ENCODE measurements at regions not wholly inside any gene's neighbourhood (a gene's known extent, or its start where the extent isn't known, plus 50 kb on each side); places are given as distances from the start of the nearest gene placed in this dataset.
"Not testable (repeated sequence)": the region's sequence is repeated elsewhere in the genome, so short reads cannot be mapped to it uniquely, and the experiment has no call there.

- no peak for DNase-seq
These were observed 247.5 kb upstream of the RPS23 start for GRCh38 chr5:82525626-82526025.

- no peak for DNase-seq
These were observed 245.5 kb upstream of the RPS23 start for GRCh38 chr5:82523633-82524032.

- no peak for DNase-seq
These were observed 244.7 kb upstream of the RPS23 start for GRCh38 chr5:82522897-82523296.

GRCh38 chr5:82521431-82522051 lies 243.4 kb upstream of the RPS23 start:
- DNase-seq: no peak

- no peak for DNase-seq
These were observed 241.4 kb upstream of the RPS23 start for GRCh38 chr5:82519558-82519957.

GRCh38 chr5:82517544-82518075 lies 239.5 kb upstream of the RPS23 start:
- DNase-seq: no peak

- no peak for DNase-seq
These were observed 235.6 kb upstream of the RPS23 start for GRCh38 chr5:82513738-82514137.

GRCh38 chr5:82512025-82512424 lies 233.9 kb upstream of the RPS23 start:
- no peak for DNase-seq

- DNase-seq: no peak
These were observed 233.0 kb upstream of the RPS23 start for GRCh38 chr5:82511134-82511533.

GRCh38 chr5:82509762-82510161 lies 231.6 kb upstream of the RPS23 start:
- DNase-seq: no peak

GRCh38 chr5:82506390-82506789 lies 228.2 kb upstream of the RPS23 start:
- DNase-seq: not testable (repeated sequence)

GRCh38 chr5:82499725-82500244 lies 221.6 kb upstream of the RPS23 start:
- DNase-seq: no peak

GRCh38 chr5:82497242-82497641 lies 219.1 kb upstream of the RPS23 start:
- no peak for DNase-seq

- no peak for DNase-seq
These were observed 216.8 kb upstream of the RPS23 start for GRCh38 chr5:82494942-82495341.

- DNase-seq: no peak
These were observed 215.1 kb upstream of the RPS23 start for GRCh38 chr5:82493221-82493620.

- DNase-seq: no peak
These were observed 213.2 kb upstream of the RPS23 start for GRCh38 chr5:82491397-82491796.

- no peak for DNase-seq
These were observed 211.5 kb upstream of the RPS23 start for GRCh38 chr5:82489683-82490082.

- no peak for DNase-seq
These were observed 209.0 kb upstream of the RPS23 start for GRCh38 chr5:82487131-82487530.

GRCh38 chr5:82480331-82480730 lies 202.2 kb upstream of the RPS23 start:
- no peak for DNase-seq

GRCh38 chr5:82476155-82476554 lies 198.0 kb upstream of the RPS23 start:
- no peak for DNase-seq

GRCh38 chr5:82473262-82473661 lies 195.1 kb upstream of the RPS23 start:
- no peak for DNase-seq

GRCh38 chr5:82470185-82470994 lies 192.2 kb upstream of the RPS23 start:
- no peak for DNase-seq

GRCh38 chr5:82466986-82467561 lies 188.9 kb upstream of the RPS23 start:
- no peak for DNase-seq

GRCh38 chr5:82465235-82465634 lies 187.1 kb upstream of the RPS23 start:
- no peak for DNase-seq
